ENCODE measurements at regions not wholly inside any gene's neighbourhood (a gene's known extent, or its start where the extent isn't known, plus 50 kb on each side); places are given as distances from the start of the nearest gene placed in this dataset.

DNA sequence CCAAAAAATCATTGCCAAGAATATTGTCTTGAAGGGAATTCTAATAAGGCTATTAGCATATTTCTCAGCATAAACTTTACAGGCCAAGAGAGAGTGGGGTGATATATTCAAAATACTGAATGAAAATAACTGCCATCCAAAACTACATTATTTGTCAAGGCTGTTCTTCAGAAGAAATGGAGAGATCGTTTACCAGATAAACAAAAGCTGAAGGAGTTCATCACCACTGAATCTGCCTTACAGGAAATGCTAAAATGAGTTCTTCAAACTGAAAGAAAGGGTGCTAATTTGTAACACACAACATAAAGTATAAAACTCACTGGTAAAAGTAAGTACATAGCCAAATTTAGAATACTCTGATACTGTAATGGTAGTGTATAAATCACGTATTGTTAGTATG, 517.0 kb downstream of the TENT5A start:
- Histone ChIP-seq H2BK12ac (ENCODE audit: low read depth, low read length) (no peak overlapping the region), H3K79me1 (ENCODE audit: low read depth, low read length) (no peaks in the 10 kb centered on the region), H3K18ac (ENCODE audit: extremely low read depth, low read length) (no peak overlapping the region), H4K91ac (replicated peaks; ENCODE audit: insufficient read length, low read length) (no peak overlapping the region), H3K36me3 (ENCODE audit: control insufficient read depth in 2 of 4, insufficient read depth in 4 of 4, low read length in 3 of 4) (no peaks in the 10 kb centered on the region), H3K14ac (ENCODE audit: insufficient read length) (no peak overlapping the region), H3K56ac (replicated peaks; ENCODE audit: insufficient read length, low read depth, low read length) (no peak overlapping the region), H4K5ac (ENCODE audit: insufficient read length, low read depth, low read length) (no peak overlapping the region), H2BK15ac (ENCODE audit: low read length) (no peak overlapping the region), H3K27me3 (replicated peaks in 1 of 4; ENCODE audit: control insufficient read depth in 3 of 4, extremely low read depth in 1 of 4, insufficient read depth in 3 of 4, low read length in 3 of 4) (no peaks in the 10 kb centered on the region), H2BK5ac (ENCODE audit: low read depth, low read length) (no peak overlapping the region), H3K9ac (replicated peaks in 1 of 4; ENCODE audit: extremely low read depth in 1 of 4, low read depth in 3 of 4, low read length in 3 of 4) (no peak overlapping the region), H3K4me1 (replicated peaks in 1 of 4; ENCODE audit: control insufficient read depth in 3 of 4, insufficient read depth in 4 of 4, low read length in 3 of 4) (no peaks in the 10 kb centered on the region), H3K4me3 (ENCODE audit: extremely low read depth in 1 of 4, insufficient read depth in 2 of 4, low read depth in 3 of 4, low read length in 4 of 4) (no peak overlapping the region), H3K9me3 (ENCODE audit: insufficient read depth in 2 of 2, low read depth in 1 of 2, low read length in 1 of 2) (no peaks in the 10 kb centered on the region), H3K4me2 (ENCODE audit: insufficient read depth in 1 of 2, low read depth in 2 of 2, low read length in 2 of 2) (no peak overlapping the region), H3K23ac (ENCODE audit: insufficient read length) (no peak overlapping the region), H3K79me2 (ENCODE audit: control insufficient read depth in 1 of 2, insufficient read depth in 2 of 2, low read length in 2 of 2) (no peaks in the 10 kb centered on the region), H4K20me1 (replicated peaks in 1 of 2; ENCODE audit: control insufficient read depth in 1 of 2, insufficient read depth in 2 of 2, low read length in 2 of 2) (no peaks in the 10 kb centered on the region), H3K27ac (ENCODE audit: low read depth, low read length) (no peak overlapping the region), H2AK5ac (ENCODE audit: low read depth, low read length) (no peak overlapping the region), H3K23me2 (ENCODE audit: low read depth, low read length) (no peaks in the 10 kb centered on the region), H2BK20ac (ENCODE audit: low read length) (no peak overlapping the region), H2BK120ac (replicated peaks; ENCODE audit: low read depth, low read length) (no peak overlapping the region), H3K4ac (replicated peaks; ENCODE audit: insufficient read length, low read depth, low read length) (no peak overlapping the region), H4K8ac (ENCODE audit: extremely low read depth, insufficient read depth, low read length) (no peak overlapping the region), H2AFZ (ENCODE audit: low read length) (no peak overlapping the region)
- CTCF ChIA-PET (ENCODE audit: partially characterized antibody): no interaction called here
- FAIRE-seq (no peak), DNase-seq (ENCODE audit: low read depth in 1 of 2, low spot score in 2 of 2) (no peak)
- POLR2A ChIA-PET (ENCODE audit: partially characterized antibody): no interaction called here
- 90% methylated on average over 2 of the region's 2 CpGs; no CpG with 5 or more reads in 1 of the 2 experiments for WGBS, 2 experiments (ENCODE audit: extremely low coverage in 1 of 2, insufficient coverage in 1 of 2, insufficient read length in 1 of 2, insufficient replicate concordance in 2 of 2, low coverage in 1 of 2, low lambda C conversion rate in 2 of 2, missing lambda C conversion rate in 1 of 2)
- TF ChIP-seq CTBP2 (IDR thresholded peaks at IDR 0.05; ENCODE audit: borderline replicate concordance, insufficient read depth, insufficient read length, low read length): no peak
- TF ChIP-seq BCL11A (IDR thresholded peaks at IDR 0.05; ENCODE audit: low read depth in 2 of 2, low read length in 2 of 2): no peak
- TF ChIP-seq SRF (IDR thresholded peaks at IDR 0.05; ENCODE audit: low read depth, low read length): no peak
- TF ChIP-seq SP1 (IDR thresholded peaks at IDR 0.05; ENCODE audit: low read depth, low read length): no peak

All from H1 (cell line).